ENCODE measurements at regions not wholly inside any gene's neighbourhood (a gene's known extent, or its start where the extent isn't known, plus 50 kb on each side); places are given as distances from the start of the nearest gene placed in this dataset.
"Not testable (repeated sequence)": the region's sequence is repeated elsewhere in the genome, so short reads cannot be mapped to it uniquely, and the experiment has no call there.

- ATAC-seq (ENCODE audit: low FRiP score) (no peak), DNase-seq (ENCODE audit: low spot score) (no peak)
- TF ChIP-seq CTCF (IDR thresholded peaks at IDR 0.05): no peak
Measured at GRCh38 chr5:30380228-30380627, 813.3 kb upstream of the CDH6 start.

DNA sequence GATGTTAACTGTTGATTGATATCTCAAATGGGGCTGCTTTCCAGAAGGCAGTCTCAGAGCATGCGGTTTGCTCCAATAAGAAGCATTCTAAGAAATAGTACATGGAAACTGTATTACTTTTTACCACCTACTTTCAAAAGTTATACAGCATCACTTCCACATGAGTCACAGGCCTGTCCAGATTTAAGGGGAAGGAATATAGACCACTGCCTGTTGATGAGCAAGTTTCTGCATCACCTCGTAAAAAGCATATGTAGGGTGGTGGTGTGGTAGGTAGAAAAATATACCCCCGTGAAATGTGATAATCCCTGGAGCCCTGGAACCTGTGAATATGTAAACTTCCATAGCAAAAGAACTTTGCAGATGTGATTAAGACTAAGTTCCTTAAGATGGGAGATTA, 816.6 kb upstream of the CDH6 start:
- DNase-seq (ENCODE audit: low spot score) (no peak), ATAC-seq (ENCODE audit: low FRiP score) (no peak)
- TF ChIP-seq CTCF (IDR thresholded peaks at IDR 0.05): no peak

DNA sequence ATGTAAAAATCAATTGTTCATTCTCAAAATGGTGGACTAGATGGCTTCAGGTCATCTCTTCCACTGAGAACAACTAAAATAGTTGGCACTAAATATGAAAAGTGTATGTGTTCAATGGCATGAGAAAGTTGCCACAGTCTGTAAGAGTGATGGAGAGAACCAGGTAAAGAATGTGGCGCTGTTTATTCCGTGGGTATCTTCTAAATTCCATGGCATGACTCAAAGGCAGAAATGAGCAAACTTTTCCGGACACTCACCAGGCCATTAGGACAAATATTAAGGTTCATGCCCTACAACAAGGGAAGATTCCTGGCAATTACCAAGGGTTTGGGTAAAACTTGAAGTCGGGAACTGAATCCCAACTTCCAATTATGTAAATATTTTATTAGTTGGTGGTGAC, 825.4 kb upstream of the CDH6 start:
- no peak for TF ChIP-seq CTCF (IDR thresholded peaks at IDR 0.05)
- no peak for ATAC-seq (ENCODE audit: low FRiP score)
- DNase-seq (ENCODE audit: low spot score): no peak

DNA sequence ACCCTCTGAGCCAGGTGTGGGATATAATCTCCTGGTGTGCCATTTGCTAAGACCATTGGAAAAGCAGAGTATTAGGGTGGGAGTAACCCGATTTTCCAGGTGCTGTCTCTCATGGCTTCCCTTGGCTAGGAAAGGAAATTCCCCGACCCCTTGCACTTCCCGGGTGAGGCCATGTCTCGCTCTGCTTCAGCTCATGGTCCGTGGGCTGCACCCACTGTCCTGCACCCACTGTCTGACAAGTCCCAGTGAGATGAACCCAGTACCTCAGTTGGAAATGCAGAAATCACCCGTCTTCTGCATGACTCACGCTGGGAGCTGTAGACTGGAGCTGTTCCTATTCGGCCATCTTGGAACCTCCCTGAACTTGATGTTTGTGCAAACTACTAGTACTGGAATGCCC, 828.5 kb upstream of the CDH6 start:
- not testable (repeated sequence) for DNase-seq (ENCODE audit: low spot score); ATAC-seq (ENCODE audit: low FRiP score)

GRCh38 chr5:30357371-30357770, 836.1 kb upstream of the CDH6 start:
- no peak for ATAC-seq (ENCODE audit: low FRiP score)
- no peak for DNase-seq (ENCODE audit: low spot score)
- no peak for TF ChIP-seq CTCF (IDR thresholded peaks at IDR 0.05)

- no peak for TF ChIP-seq CTCF (IDR thresholded peaks at IDR 0.05)
- ATAC-seq (ENCODE audit: low FRiP score) (no peak), DNase-seq (ENCODE audit: low spot score) (no peak)
Measured at GRCh38 chr5:30355675-30356074, 837.8 kb upstream of the CDH6 start.

GRCh38 chr5:30347858-30348257, 845.6 kb upstream of the CDH6 start:
- ATAC-seq (ENCODE audit: low FRiP score) (no peak), DNase-seq (ENCODE audit: low spot score) (no peak)
- TF ChIP-seq CTCF (IDR thresholded peaks at IDR 0.05): no peak

GRCh38 chr5:30345539-30346345, 847.7 kb upstream of the CDH6 start:
- not testable (repeated sequence) for ATAC-seq (ENCODE audit: low FRiP score); DNase-seq (ENCODE audit: low spot score)
